Esophagus muscularis mucosa (tissue), 4 donors: ENCODE measurements at regions not wholly inside any gene's neighbourhood (a gene's known extent, or its start where the extent isn't known, plus 50 kb on each side); places are given as distances from the start of the nearest gene placed in this dataset.

Experiments
- EP300 ChIP-seq: sonication (generic); formaldehyde crosslinking; IDR thresholded peaks from one replicate; pipeline ENCODE4 v1.6.1; 2017; ENCODE audit warnings: antibody characterized with exemption
- POLR2A ChIP-seq: fragments of 450-650 bp; IDR thresholded peaks from one replicate; pipeline ENCODE4 v1.6.1; 2017; ENCODE audit warnings: antibody characterized with exemption, moderate library complexity, mild to moderate bottlenecking, low read depth
- POLR2AphosphoS5 ChIP-seq, 2 donors: sonication (generic); formaldehyde crosslinking; IDR thresholded peaks; one replicate each; pipeline ENCODE4 v1.6.1; 2017; ENCODE audit warnings: antibody characterized with exemption in 2 of 2
- TF ChIP-seq, protein P1 (sequence below), 3 experiments: fragments of 200-600 bp in 2 of 3; fragments of 450-650 bp in 1 of 3; sonication (generic) in 2 of 3; IDR thresholded peaks; one replicate each; pipeline ENCODE4 v1.5.1; 2017 to 2019; ENCODE audit warnings: antibody characterized with exemption in 3 of 3, mild to moderate bottlenecking in 2 of 3, moderate library complexity in 1 of 3

DNA sequence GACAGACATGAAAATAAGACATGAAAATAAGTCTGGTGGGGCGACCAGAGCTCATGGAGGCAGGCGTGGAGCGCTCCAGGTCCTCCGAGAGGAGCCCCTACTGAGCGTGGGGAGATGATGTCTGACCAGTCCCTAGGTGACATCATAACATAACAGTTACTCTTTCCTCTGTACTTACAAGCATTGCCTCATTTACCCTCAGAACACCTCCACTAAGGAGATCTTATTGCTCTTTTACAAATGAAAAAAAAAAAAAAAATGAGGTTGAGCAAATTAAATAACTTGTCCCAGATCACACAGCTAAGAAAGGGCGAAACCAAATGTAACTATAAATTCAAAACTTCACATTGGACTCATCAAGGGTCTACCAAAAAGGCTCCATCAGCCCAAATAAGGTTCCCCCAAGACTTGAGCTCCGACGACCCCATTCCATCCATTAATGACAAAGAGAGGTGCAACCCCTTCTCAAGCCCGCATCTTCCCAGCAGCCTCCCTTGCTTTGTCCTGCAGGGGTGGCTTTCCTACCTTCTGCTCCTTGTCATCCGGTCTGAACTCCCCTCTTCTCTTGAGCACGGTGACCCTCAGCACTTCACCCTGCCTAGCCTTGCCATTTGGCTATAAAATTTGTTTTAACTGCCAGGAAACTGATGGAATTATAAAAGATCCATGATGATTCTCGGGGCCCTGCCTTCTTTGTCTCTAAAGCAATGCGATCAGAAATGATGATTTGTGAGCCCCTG lies 246.7 kb downstream of the DHX15 start:
- TF ChIP-seq, protein P1, sequence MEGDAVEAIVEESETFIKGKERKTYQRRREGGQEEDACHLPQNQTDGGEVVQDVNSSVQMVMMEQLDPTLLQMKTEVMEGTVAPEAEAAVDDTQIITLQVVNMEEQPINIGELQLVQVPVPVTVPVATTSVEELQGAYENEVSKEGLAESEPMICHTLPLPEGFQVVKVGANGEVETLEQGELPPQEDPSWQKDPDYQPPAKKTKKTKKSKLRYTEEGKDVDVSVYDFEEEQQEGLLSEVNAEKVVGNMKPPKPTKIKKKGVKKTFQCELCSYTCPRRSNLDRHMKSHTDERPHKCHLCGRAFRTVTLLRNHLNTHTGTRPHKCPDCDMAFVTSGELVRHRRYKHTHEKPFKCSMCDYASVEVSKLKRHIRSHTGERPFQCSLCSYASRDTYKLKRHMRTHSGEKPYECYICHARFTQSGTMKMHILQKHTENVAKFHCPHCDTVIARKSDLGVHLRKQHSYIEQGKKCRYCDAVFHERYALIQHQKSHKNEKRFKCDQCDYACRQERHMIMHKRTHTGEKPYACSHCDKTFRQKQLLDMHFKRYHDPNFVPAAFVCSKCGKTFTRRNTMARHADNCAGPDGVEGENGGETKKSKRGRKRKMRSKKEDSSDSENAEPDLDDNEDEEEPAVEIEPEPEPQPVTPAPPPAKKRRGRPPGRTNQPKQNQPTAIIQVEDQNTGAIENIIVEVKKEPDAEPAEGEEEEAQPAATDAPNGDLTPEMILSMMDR (IDR thresholded peaks at IDR 0.05) = no peak
- no peak for TF ChIP-seq POLR2A
- TF ChIP-seq POLR2AphosphoS5 (IDR thresholded peaks at IDR 0.05) = no peak
- TF ChIP-seq EP300 = no peak
